GM12891 (cell line): ENCODE measurements at regions not wholly inside any gene's neighbourhood (a gene's known extent, or its start where the extent isn't known, plus 50 kb on each side); places are given as distances from the start of the nearest gene placed in this dataset.

Experiments
- POLR2A ChIP-seq: IDR thresholded peaks from 2 replicates; pipeline ENCODE4 v1.6.1; 2011; ENCODE audit warnings: low read depth, low read length, control low read depth
- POLR2AphosphoS5 ChIP-seq: IDR thresholded peaks from 2 replicates; pipeline ENCODE4 v1.6.1; 2011; ENCODE audit warnings: low read depth, low read length, control low read depth

GRCh38 chr9:106707291-106707690, 155.7 kb upstream of the ZNF462 start:
- TF ChIP-seq POLR2A (no peak), POLR2AphosphoS5 (no peak)
